ENCODE measurements at regions not wholly inside any gene's neighbourhood (a gene's known extent, or its start where the extent isn't known, plus 50 kb on each side); places are given as distances from the start of the nearest gene placed in this dataset.

- Histone ChIP-seq H3K4ac (replicated peaks; ENCODE audit: insufficient read length, low read depth, low read length) (no peak overlapping the region), H4K91ac (replicated peaks; ENCODE audit: insufficient read length, low read length) (no peak overlapping the region), H4K8ac (ENCODE audit: extremely low read depth, insufficient read depth, low read length) (no peak overlapping the region), H3K79me2 (ENCODE audit: control insufficient read depth in 1 of 2, insufficient read depth in 2 of 2, low read length in 2 of 2) (no peaks in the 10 kb centered on the region), H3K23ac (ENCODE audit: insufficient read length) (no peak overlapping the region), H3K79me1 (ENCODE audit: low read depth, low read length) (no peaks in the 10 kb centered on the region; the same call in 1 of the 2 replicates), H3K56ac (replicated peaks; ENCODE audit: insufficient read length, low read depth, low read length) (no peak overlapping the region), H3K27me3 (replicated peaks in 1 of 4; ENCODE audit: control insufficient read depth in 3 of 4, extremely low read depth in 1 of 4, insufficient read depth in 3 of 4, low read length in 3 of 4) (no peaks in the 10 kb centered on the region), H2AK5ac (ENCODE audit: low read depth, low read length) (no peak overlapping the region), H2BK12ac (ENCODE audit: low read depth, low read length) (no peak overlapping the region), H2BK15ac (ENCODE audit: low read length) (no peak overlapping the region), H3K14ac (ENCODE audit: insufficient read length) (no peak overlapping the region), H3K4me1 (replicated peaks in 1 of 4; ENCODE audit: control insufficient read depth in 3 of 4, insufficient read depth in 4 of 4, low read length in 3 of 4) (peaks cover 1 to 11% (median 7%) of the 10 kb centered on the region in 4 experiments; a peak in 6 of 7 replicates), H3K4me2 (ENCODE audit: insufficient read depth in 1 of 2, low read depth in 2 of 2, low read length in 2 of 2) (no peak overlapping the region), H2AFZ (ENCODE audit: low read length) (no peak overlapping the region), H3K4me3 (ENCODE audit: extremely low read depth in 1 of 4, insufficient read depth in 2 of 4, low read depth in 3 of 4, low read length in 4 of 4) (no peak overlapping the region), H3K27ac (ENCODE audit: low read depth, low read length) (no peak overlapping the region), H2BK120ac (replicated peaks; ENCODE audit: low read depth, low read length) (no peak overlapping the region), H3K9ac (replicated peaks in 1 of 4; ENCODE audit: extremely low read depth in 1 of 4, low read depth in 3 of 4, low read length in 3 of 4) (no peak overlapping the region), H3K23me2 (ENCODE audit: low read depth, low read length) (no peaks in the 10 kb centered on the region), H3K18ac (ENCODE audit: extremely low read depth, low read length) (no peak overlapping the region), H4K5ac (ENCODE audit: insufficient read length, low read depth, low read length) (no peak overlapping the region), H2BK5ac (ENCODE audit: low read depth, low read length) (no peak overlapping the region), H3K9me3 (ENCODE audit: insufficient read depth in 2 of 2, low read depth in 1 of 2, low read length in 1 of 2) (no peaks in the 10 kb centered on the region), H3K36me3 (ENCODE audit: control insufficient read depth in 2 of 4, insufficient read depth in 4 of 4, low read length in 3 of 4) (no peaks in the 10 kb centered on the region), H4K20me1 (replicated peaks in 1 of 2; ENCODE audit: control insufficient read depth in 1 of 2, insufficient read depth in 2 of 2, low read length in 2 of 2) (no peaks in the 10 kb centered on the region), H2BK20ac (ENCODE audit: low read length) (peak overlapping the region; percentile 51; the same call in 1 of the 2 replicates)
- POLR2A ChIA-PET (ENCODE audit: partially characterized antibody): no interaction called here
- 80% methylated on average over 10 of the region's 10 CpGs; no CpG with 5 or more reads in 1 of the 2 experiments for WGBS, 2 experiments (ENCODE audit: extremely low coverage in 1 of 2, insufficient coverage in 1 of 2, insufficient read length in 1 of 2, insufficient replicate concordance in 2 of 2, low coverage in 1 of 2, low lambda C conversion rate in 2 of 2, missing lambda C conversion rate in 1 of 2)
- no peak for FAIRE-seq
- DNase-seq (ENCODE audit: low read depth in 1 of 2, low spot score in 2 of 2): no peak
- no peak for TF ChIP-seq RXRA (IDR thresholded peaks at IDR 0.05; ENCODE audit: insufficient read depth, low read depth, low read length)
- no peak for TF ChIP-seq RNF2 (IDR thresholded peaks at IDR 0.05; ENCODE audit: borderline replicate concordance, low read depth, low read length, missing control alignments, poor library complexity, severe bottlenecking)
- no peak for TF ChIP-seq CBX8 (IDR thresholded peaks at IDR 0.05; ENCODE audit: borderline replicate concordance, low read depth, low read length)
- TF ChIP-seq CTBP2 (IDR thresholded peaks at IDR 0.05; ENCODE audit: borderline replicate concordance, insufficient read depth, insufficient read length, low read length): no peak
- no peak for TF ChIP-seq POLR2A (IDR thresholded peaks at IDR 0.05; ENCODE audit: control extremely low read depth in 1 of 2, low read depth in 2 of 2, low read length in 2 of 2)
- TF ChIP-seq BRCA1 (IDR thresholded peaks at IDR 0.05; ENCODE audit: low read depth, low read length): no peak
- CTCF ChIA-PET (ENCODE audit: partially characterized antibody): interaction anchor here (0.6 to 3.5 kb wide), 12 partner anchors 10 to 445 kb away, joined by 3 to 22 read pairs (median 4); no protein-coding TSS in a partner anchor
Observed at GRCh38 chr3:66817951-66818557, 180.1 kb upstream of the KBTBD8 start.

Data from H1 (cell line).